A549 (cell line): ENCODE measurements at regions not wholly inside any gene's neighbourhood (a gene's known extent, or its start where the extent isn't known, plus 50 kb on each side); places are given as distances from the start of the nearest gene placed in this dataset.

Experiments used
- ATAC-seq, 2 experiments: fragments of 200-7000 bp in 1 of 2; fragments of >200 bp in 1 of 2; cut with Nextera tagmentation in 1 of 2; cut with Tn5 transposase in 1 of 2; 3 replicates each; pipeline versions ENCODE4 v1.8.0 to v1.9.1; 2018 to 2020; ENCODE audit warnings: mild to moderate bottlenecking in 1 of 2, moderate library complexity in 1 of 2
- CTCF ChIA-PET: fragments of 300-600 bp; sonication (Branson Sonifier 250); formaldehyde crosslinking; extraction: SDS; loops from one replicate; lab custom pipeline; 2021; ENCODE audit warnings: antibody characterized with exemption, inconsistent platforms; lab: Yijun Ruan, JAX
- POLR2A ChIA-PET: fragments of 350-600 bp; formaldehyde crosslinking; extraction: SDS; loops from one replicate; lab custom pipeline; 2021; ENCODE audit warnings: antibody characterized with exemption, inconsistent platforms; lab: Yijun Ruan, JAX
- DNase-seq, 2 experiments: peaks; one replicate each; pipeline versions ENCODE4 v3.0.0 to v3.0.0-alpha.2; 2011 to 2016; ENCODE audit warnings: low read depth in 1 of 2, low spot score in 1 of 2
- FAIRE-seq: peaks from 2 replicates; lab custom pipeline; 2011; peaks lifted over from hg19 to GRCh38; lab: Jason Lieb, UNC
- H3K27ac ChIP-seq, 2 experiments: fragments of >200 bp; sonication (Bioruptor Twin); formaldehyde crosslinking; 3 replicates each; pipeline ENCODE4 v1.5.1; 2016 to 2017
- H3K4me1 ChIP-seq: fragments of >200 bp; sonication (Bioruptor Twin); formaldehyde crosslinking; 3 replicates; pipeline ENCODE4 v1.6.1; 2016
- H3K4me2 ChIP-seq: fragments of >200 bp; sonication (Bioruptor Twin); formaldehyde crosslinking; 3 replicates; pipeline ENCODE4 v1.6.1; 2016
- H3K4me3 ChIP-seq: fragments of >200 bp; sonication (Bioruptor Twin); formaldehyde crosslinking; 3 replicates; pipeline ENCODE4 v1.5.1; 2016
- H3K9me3 ChIP-seq: fragments of >200 bp; sonication (Bioruptor Twin); formaldehyde crosslinking; 3 replicates; pipeline ENCODE4 v1.6.1; 2016
- ATOH8 ChIP-seq: fragments of 250-450 bp; sonication (Bioruptor Pico); IDR thresholded peaks from 2 replicates; pipeline ENCODE4 v1.5.0; 2020; ENCODE audit warnings: low read depth, mild to moderate bottlenecking, moderate library complexity
- BHLHE40 ChIP-seq: IDR thresholded peaks from 2 replicates; pipeline ENCODE4 v1.6.1; 2012; ENCODE audit warnings: low read depth, low read length, inconsistent platforms
- CBX8 ChIP-seq: fragments of 200-600 bp; sonication (generic); IDR thresholded peaks from 2 replicates; pipeline ENCODE4 v1.6.1; 2016
- CTCF ChIP-seq: fragments of >200 bp; sonication (Bioruptor Twin); formaldehyde crosslinking; IDR thresholded peaks from 3 replicates; pipeline ENCODE4 v1.5.1; 2016
- E2F6 ChIP-seq: IDR thresholded peaks from 2 replicates; pipeline ENCODE4 v1.6.1; 2012; ENCODE audit warnings: low read depth, borderline replicate concordance
- ELK1 ChIP-seq: fragments of 150-350 bp; IDR thresholded peaks from 2 replicates; pipeline ENCODE4 v1.6.1; 2014; ENCODE audit warnings: low read depth, mild to moderate bottlenecking, low read length
- EP300 ChIP-seq, 2 experiments: fragments of >200 bp; sonication (Bioruptor Twin); formaldehyde crosslinking; IDR thresholded peaks; 2 replicates in 1 of 2; 3 replicates in 1 of 2; pipeline ENCODE4 v1.6.1; 2016 to 2017
- FOSB ChIP-seq: fragments of 250-450 bp; sonication (Bioruptor Pico); IDR thresholded peaks from 2 replicates; pipeline ENCODE4 v1.5.0; 2020; ENCODE audit warnings: mild to moderate bottlenecking, moderate library complexity
- FOSL2 ChIP-seq, 2 experiments: fragments of 450-650 bp in 1 of 2; fragments of >200 bp in 1 of 2; sonication (Bioruptor Twin) in 1 of 2; formaldehyde crosslinking; IDR thresholded peaks; 2 replicates each; pipeline versions ENCODE4 v1.5.0 to v1.6.1; 2016 to 2020; ENCODE audit warnings: mild to moderate bottlenecking in 1 of 2, moderate library complexity in 1 of 2
- FOXS1 ChIP-seq: fragments of 250-450 bp; sonication (Bioruptor Pico); IDR thresholded peaks from 2 replicates; pipeline ENCODE4 v1.5.0; 2020; ENCODE audit warnings: mild to moderate bottlenecking, moderate library complexity
- GATA3 ChIP-seq: IDR thresholded peaks from 2 replicates; pipeline ENCODE4 v1.6.1; 2012; ENCODE audit warnings: borderline replicate concordance
- KDM1A ChIP-seq: fragments of 200-600 bp; sonication (generic); IDR thresholded peaks from 2 replicates; pipeline ENCODE4 v1.6.1; 2016; ENCODE audit warnings: low read depth, mild to moderate bottlenecking
- MAFK ChIP-seq: fragments of 450-650 bp; IDR thresholded peaks from 2 replicates; pipeline ENCODE4 v1.6.1; 2014; ENCODE audit not compliant: partially characterized antibody
- MAX ChIP-seq: IDR thresholded peaks from 2 replicates; pipeline ENCODE4 v1.6.1; 2012
- PBX3 ChIP-seq: IDR thresholded peaks from 2 replicates; pipeline ENCODE4 v1.6.1; 2012
- PHF8 ChIP-seq: fragments of 200-600 bp; sonication (generic); IDR thresholded peaks from 2 replicates; pipeline ENCODE4 v1.6.1; 2016; ENCODE audit warnings: low read depth, mild to moderate bottlenecking, antibody characterized with exemption, moderate library complexity, borderline replicate concordance
- RAD21 ChIP-seq, 2 experiments: fragments of >200 bp in 1 of 2; sonication (Bioruptor Twin) in 1 of 2; formaldehyde crosslinking in 1 of 2; IDR thresholded peaks in 1 of 2; conservative IDR thresholded peaks in 1 of 2; 2 replicates in 1 of 2; 3 replicates in 1 of 2; pipeline ENCODE4 v1.6.1; 2012 to 2018; ENCODE audit warnings: inconsistent platforms in 1 of 2
- RCOR1 ChIP-seq: fragments of 150-350 bp; IDR thresholded peaks from 2 replicates; pipeline ENCODE4 v1.6.1; 2014; ENCODE audit warnings: antibody characterized with exemption, low read length, low read depth
- TP53 ChIP-seq: fragments of 250-450 bp; sonication (Bioruptor Pico); IDR thresholded peaks from 2 replicates; pipeline ENCODE4 v1.5.0; 2021; ENCODE audit warnings: mild to moderate bottlenecking, moderate library complexity
- USF2 ChIP-seq: fragments of 450-650 bp; IDR thresholded peaks from 2 replicates; pipeline ENCODE4 v1.6.1; 2014; ENCODE audit warnings: antibody characterized with exemption
- ZFP36 ChIP-seq: fragments of 450-650 bp; IDR thresholded peaks from 2 replicates; pipeline ENCODE4 v1.6.1; 2014; ENCODE audit warnings: borderline replicate concordance; ENCODE audit not compliant: partially characterized antibody
- ZNF302 ChIP-seq: fragments of 250-450 bp; sonication (Bioruptor Pico); IDR thresholded peaks from 2 replicates; pipeline ENCODE4 v1.9.0; 2021; ENCODE audit warnings: inconsistent platforms, mild to moderate bottlenecking, moderate library complexity
- ZSCAN20 ChIP-seq: fragments of 250-450 bp; sonication (Bioruptor Pico); IDR thresholded peaks from 2 replicates; pipeline ENCODE4 v1.8.0; 2022; ENCODE audit warnings: mild to moderate bottlenecking, moderate library complexity
- WGBS: methylation state at CpG from one replicate; pipeline ENCODE4 v1.1.6; 2017; ENCODE audit errors: missing lambda C conversion rate; 5-methylcytosine and 5-hydroxymethylcytosine counted together

- Histone ChIP-seq H3K4me2 (no peak overlapping the region), H3K4me1 (no peaks in the 10 kb centered on the region), H3K9me3 (no peaks in the 10 kb centered on the region), H3K27ac (no peak overlapping the region), H3K4me3 (no peak overlapping the region)
- TF ChIP-seq EP300 (IDR thresholded peaks at IDR 0.05) (no peak), ATOH8 (CRISPR knock-in tag) (no peak), E2F6 (no peak), GATA3 (no peak), ELK1 (no peak), ZFP36 (no peak), CTCF (no peak), MAX (no peak), RCOR1 (no peak), TP53 (CRISPR knock-in tag) (no peak)
- no peak for DNase-seq
- CTCF ChIA-PET, result interaction anchor here (1.0 kb wide), 1 partner anchor 13 kb away, joined by 3 read pairs; no protein-coding TSS in a partner anchor
- ATAC-seq, result no peak
- FAIRE-seq, result no peak
- POLR2A ChIA-PET, result no interaction called here
- 50% methylated on average over 3 of the region's 3 CpGs for WGBS
Measured at GRCh38 chr5:20353499-20353898, 365.5 kb upstream of the CDH18 start.

GRCh38 chr5:20351849-20352248 lies 363.8 kb upstream of the CDH18 start:
- POLR2A ChIA-PET, result no interaction called here
- Histone ChIP-seq H3K4me3 (no peak overlapping the region), H3K27ac (no peak overlapping the region), H3K4me1 (no peaks in the 10 kb centered on the region), H3K4me2 (no peak overlapping the region), H3K9me3 (no peaks in the 10 kb centered on the region)
- TF ChIP-seq MAFK (peak; percentile 19), KDM1A (no peak)
- FAIRE-seq (no peak), DNase-seq (no peak), ATAC-seq (no peak)
- 18% methylated on average over 3 of the region's 3 CpGs for WGBS
- CTCF ChIA-PET, result no interaction called here

- H3K4me1 ChIP-seq, result no peaks in the 10 kb centered on the region
- DNase-seq (no peak), ATAC-seq (no peak), FAIRE-seq (no peak)
- no peak overlapping the region for H3K4me3 ChIP-seq
- no peaks in the 10 kb centered on the region for H3K9me3 ChIP-seq
- CTCF ChIA-PET, result interaction anchor here (1.0 kb wide), 1 partner anchor 10 kb away, joined by 3 read pairs; no protein-coding TSS in a partner anchor
- POLR2A ChIA-PET, result no interaction called here
- TF ChIP-seq ZNF302 (CRISPR knock-in tag) (no peak), CBX8 (no peak), RAD21 (conservative IDR thresholded peaks at IDR 0.05 in 1 of 2, IDR thresholded peaks at IDR 0.05 in 1 of 2) (no peak), RCOR1 (no peak), PBX3 (no peak), FOXS1 (CRISPR knock-in tag) (no peak), USF2 (no peak), FOSL2 (IDR thresholded peaks at IDR 0.05) (no peak), FOSL2 (CRISPR knock-in tag; IDR thresholded peaks at IDR 0.05) (no peak), PHF8 (no peak), ZSCAN20 (CRISPR knock-in tag) (no peak), GATA3 (no peak), BHLHE40 (no peak), FOSB (CRISPR knock-in tag) (no peak)
- WGBS, result 6% methylated on average over 1 of the region's 1 CpG
- no peak overlapping the region for H3K4me2 ChIP-seq
- no peak overlapping the region for H3K27ac ChIP-seq
Measured at GRCh38 chr5:20348321-20348720, 360.3 kb upstream of the CDH18 start.
